Vagina (tissue), 2 donors: ENCODE measurements at regions not wholly inside any gene's neighbourhood (a gene's known extent, or its start where the extent isn't known, plus 50 kb on each side); places are given as distances from the start of the nearest gene placed in this dataset.

ENCODE experiments used
- DNase-seq, 2 donors: peaks; one replicate each; pipeline ENCODE4 v3.0.0-alpha.2; 2017; ENCODE audit errors: extremely low spot score in 2 of 2
- H3K27ac ChIP-seq: fragments of 200-600 bp; sonication (generic); one replicate; pipeline ENCODE4 v1.5.1; 2019
- H3K27me3 ChIP-seq: fragments of 200-600 bp; sonication (generic); one replicate; pipeline ENCODE4 v1.5.1; 2019
- H3K36me3 ChIP-seq, 2 donors: fragments of 200-600 bp; sonication (generic); one replicate each; pipeline ENCODE4 v1.5.1; 2017 to 2019
- H3K4me1 ChIP-seq: fragments of 200-600 bp; sonication (generic); one replicate; pipeline ENCODE4 v1.5.1; 2019
- H3K4me3 ChIP-seq, 2 donors: fragments of 200-600 bp; sonication (generic); 1 replicate in 1 of 2; 2 replicates in 1 of 2; pipeline ENCODE4 v1.5.1; 2016 to 2019
- H3K9me3 ChIP-seq: fragments of 200-600 bp; sonication (generic); one replicate; pipeline ENCODE4 v1.5.1; 2019
- CTCF ChIP-seq, 3 experiments: fragments of 450-650 bp in 2 of 3; fragments of 200-600 bp in 1 of 3; sonication (generic) in 1 of 3; IDR thresholded peaks; one replicate each; pipeline ENCODE4 v1.5.1; 2017 to 2019; ENCODE audit warnings: antibody characterized with exemption in 3 of 3, mild to moderate bottlenecking in 2 of 3, moderate library complexity in 2 of 3
- POLR2A ChIP-seq, 2 donors: fragments of 450-650 bp; IDR thresholded peaks; one replicate each; pipeline ENCODE4 v1.6.1; 2017; ENCODE audit warnings: antibody characterized with exemption in 2 of 2, mild to moderate bottlenecking in 2 of 2, moderate library complexity in 2 of 2
- POLR2AphosphoS5 ChIP-seq, 2 donors: sonication (generic); formaldehyde crosslinking; IDR thresholded peaks; one replicate each; pipeline ENCODE4 v1.9.0; 2017; ENCODE audit warnings: antibody characterized with exemption in 2 of 2, mild to moderate bottlenecking in 2 of 2, low read depth in 1 of 2; ENCODE audit not compliant: insufficient read depth in 1 of 2
- intact Hi-C: fragments of 100-400 bp; cut with DNase I; formaldehyde crosslinking; loops from one replicate; pipeline ENCODE4 v1.15.1; 2023

- H3K4me1 ChIP-seq: peaks cover 44% of the 10 kb centered on the region
- H3K27me3 ChIP-seq: no peaks in the 10 kb centered on the region
- no peak for DNase-seq
- H3K36me3 ChIP-seq: no peaks in the 10 kb centered on the region
- intact Hi-C loops: loop anchor here (10.0 kb wide), 1 partner anchor 129 kb away; no protein-coding TSS in a partner anchor
- TF ChIP-seq POLR2AphosphoS5 (IDR thresholded peaks at IDR 0.05; ENCODE audit: insufficient read depth in 1 of 2, low read depth in 1 of 2) (peak in 1 of 2 donors; percentile 39), CTCF (IDR thresholded peaks at IDR 0.05) (no peak)
- H3K9me3 ChIP-seq: no peaks in the 10 kb centered on the region
- H3K27ac ChIP-seq: no peak overlapping the region
- H3K4me3 ChIP-seq: no peak overlapping the region
Measured at GRCh38 chr17:31693433-31694220, 165.4 kb downstream of the COPRS start.

- Histone ChIP-seq H3K9me3 (no peaks in the 10 kb centered on the region), H3K36me3 (no peaks in the 10 kb centered on the region), H3K4me1 (peaks cover 44% of the 10 kb centered on the region), H3K4me3 (no peak overlapping the region), H3K27me3 (no peaks in the 10 kb centered on the region), H3K27ac (no peak overlapping the region)
- no peak for TF ChIP-seq CTCF (IDR thresholded peaks at IDR 0.05)
- no peak for TF ChIP-seq POLR2AphosphoS5 (IDR thresholded peaks at IDR 0.05; ENCODE audit: insufficient read depth in 1 of 2, low read depth in 1 of 2)
- TF ChIP-seq POLR2A (IDR thresholded peaks at IDR 0.05): no peak
- intact Hi-C loops: loop anchor here (10.0 kb wide), 1 partner anchor 128 kb away; no protein-coding TSS in a partner anchor
- DNase-seq: no peak
Measured at GRCh38 chr17:31692632-31693031, 166.4 kb downstream of the COPRS start.

- intact Hi-C loops: loop anchor here (10.0 kb wide), 1 partner anchor 127 kb away; no protein-coding TSS in a partner anchor
- no peak for TF ChIP-seq CTCF (IDR thresholded peaks at IDR 0.05)
- no peak for TF ChIP-seq POLR2A (IDR thresholded peaks at IDR 0.05)
- TF ChIP-seq POLR2AphosphoS5 (IDR thresholded peaks at IDR 0.05; ENCODE audit: insufficient read depth in 1 of 2, low read depth in 1 of 2): no peak
Measured at GRCh38 chr17:31692027-31692426, 167.0 kb downstream of the COPRS start.

GRCh38 chr17:31691251-31691905 is 167.7 kb downstream of the COPRS start:
- H3K9me3 ChIP-seq: no peaks in the 10 kb centered on the region
- H3K4me1 ChIP-seq: peaks cover 36% of the 10 kb centered on the region
- no peaks in the 10 kb centered on the region for H3K36me3 ChIP-seq
- no peak for DNase-seq
- H3K27me3 ChIP-seq: no peaks in the 10 kb centered on the region
- intact Hi-C loops: loop anchor here (10.0 kb wide), 1 partner anchor 127 kb away; no protein-coding TSS in a partner anchor
- no peak overlapping the region for H3K4me3 ChIP-seq
- TF ChIP-seq POLR2AphosphoS5 (IDR thresholded peaks at IDR 0.05; ENCODE audit: insufficient read depth in 1 of 2, low read depth in 1 of 2) (no peak), CTCF (IDR thresholded peaks at IDR 0.05) (no peak), POLR2A (IDR thresholded peaks at IDR 0.05) (no peak)
- H3K27ac ChIP-seq: no peak overlapping the region

More at GRCh38 chr17:31692027-31692426, 167.0 kb downstream of the COPRS start:
- H3K27me3 ChIP-seq: no peaks in the 10 kb centered on the region
- no peak overlapping the region for H3K4me3 ChIP-seq
- H3K27ac ChIP-seq: no peak overlapping the region
- no peaks in the 10 kb centered on the region for H3K9me3 ChIP-seq
- DNase-seq: no peak
- H3K4me1 ChIP-seq: peaks cover 42% of the 10 kb centered on the region
- no peaks in the 10 kb centered on the region for H3K36me3 ChIP-seq
